ENCODE measurements at regions not wholly inside any gene's neighbourhood (a gene's known extent, or its start where the extent isn't known, plus 50 kb on each side); places are given as distances from the start of the nearest gene placed in this dataset.

GRCh38 chr16:8108991-8109509 is 481.3 kb downstream of the TMEM114 start:
- CTCF ChIA-PET, result no interaction called here
- no peaks in the 10 kb centered on the region for H3K4me1 ChIP-seq (ENCODE audit: control insufficient read depth, insufficient read depth, low read length)
- H3K4me3 ChIP-seq (ENCODE audit: low read depth, low read length), result no peak overlapping the region
- H3K9me3 ChIP-seq (ENCODE audit: control insufficient read depth, insufficient read depth, low read depth, low read length), result no peaks in the 10 kb centered on the region
- POLR2A ChIA-PET, result no interaction called here
- H3K36me3 ChIP-seq (ENCODE audit: control insufficient read depth in 2 of 2, insufficient read depth in 1 of 2, low read length in 2 of 2), result no peaks in the 10 kb centered on the region
- no peak for TF ChIP-seq GLI4 (tag by site-specific recombination; IDR thresholded peaks at IDR 0.05)
- no peak for TF ChIP-seq ZNF404 (tag by site-specific recombination; IDR thresholded peaks at IDR 0.05)
- TF ChIP-seq, protein P1, sequence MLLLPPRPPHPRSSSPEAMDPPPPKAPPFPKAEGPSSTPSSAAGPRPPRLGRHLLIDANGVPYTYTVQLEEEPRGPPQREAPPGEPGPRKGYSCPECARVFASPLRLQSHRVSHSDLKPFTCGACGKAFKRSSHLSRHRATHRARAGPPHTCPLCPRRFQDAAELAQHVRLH (tag by site-specific recombination; IDR thresholded peaks at IDR 0.05), result no peak
- TF ChIP-seq ZNF394 (tag by site-specific recombination; IDR thresholded peaks at IDR 0.05; ENCODE audit: borderline replicate concordance), result no peak
- no peak for TF ChIP-seq ZNF530 (tag by site-specific recombination; IDR thresholded peaks at IDR 0.05; ENCODE audit: low read depth)
- TF ChIP-seq ZBTB1 (tag by site-specific recombination; IDR thresholded peaks at IDR 0.05), result no peak
- no peak for TF ChIP-seq KLF10 (tag by site-specific recombination; IDR thresholded peaks at IDR 0.05)
- H3K27ac ChIP-seq (ENCODE audit: extremely low read depth, low read depth, low read length), result no peak overlapping the region

- H3K9me3 ChIP-seq (ENCODE audit: control insufficient read depth, insufficient read depth, low read depth, low read length), result no peaks in the 10 kb centered on the region
- no peak overlapping the region for H3K4me3 ChIP-seq (ENCODE audit: low read depth, low read length)
- H3K36me3 ChIP-seq (ENCODE audit: control insufficient read depth in 2 of 2, insufficient read depth in 1 of 2, low read length in 2 of 2), result no peaks in the 10 kb centered on the region
- POLR2A ChIA-PET, result no interaction called here
- CTCF ChIA-PET, result no interaction called here
- no peaks in the 10 kb centered on the region for H3K4me1 ChIP-seq (ENCODE audit: control insufficient read depth, insufficient read depth, low read length)
- H3K27ac ChIP-seq (ENCODE audit: extremely low read depth, low read depth, low read length), result no peak overlapping the region
- TF ChIP-seq ZNF266 (tag by site-specific recombination; IDR thresholded peaks at IDR 0.05; ENCODE audit: low read depth) (no peak), ZNF423 (tag by site-specific recombination; IDR thresholded peaks at IDR 0.05) (no peak), ZFP37 (tag by site-specific recombination; IDR thresholded peaks at IDR 0.05) (no peak), PATZ1 (tag by site-specific recombination; IDR thresholded peaks at IDR 0.05) (no peak), ZNF623 (tag by site-specific recombination; IDR thresholded peaks at IDR 0.05) (no peak), SP3 (tag by site-specific recombination; IDR thresholded peaks at IDR 0.05) (no peak), REST (tag by site-specific recombination; IDR thresholded peaks at IDR 0.05) (no peak), ZNF768 (tag by site-specific recombination; IDR thresholded peaks at IDR 0.05) (no peak), ZBTB11 (tag by site-specific recombination; conservative IDR thresholded peaks at IDR 0.05; ENCODE audit: low read depth) (no peak), ZNF132 (tag by site-specific recombination; IDR thresholded peaks at IDR 0.05; ENCODE audit: borderline replicate concordance) (no peak), SCRT2 (tag by site-specific recombination; IDR thresholded peaks at IDR 0.05) (no peak), ZNF140 (tag by site-specific recombination; IDR thresholded peaks at IDR 0.05) (no peak), ZBTB17 (tag by site-specific recombination; IDR thresholded peaks at IDR 0.05) (no peak)
- TF ChIP-seq, protein P2, sequence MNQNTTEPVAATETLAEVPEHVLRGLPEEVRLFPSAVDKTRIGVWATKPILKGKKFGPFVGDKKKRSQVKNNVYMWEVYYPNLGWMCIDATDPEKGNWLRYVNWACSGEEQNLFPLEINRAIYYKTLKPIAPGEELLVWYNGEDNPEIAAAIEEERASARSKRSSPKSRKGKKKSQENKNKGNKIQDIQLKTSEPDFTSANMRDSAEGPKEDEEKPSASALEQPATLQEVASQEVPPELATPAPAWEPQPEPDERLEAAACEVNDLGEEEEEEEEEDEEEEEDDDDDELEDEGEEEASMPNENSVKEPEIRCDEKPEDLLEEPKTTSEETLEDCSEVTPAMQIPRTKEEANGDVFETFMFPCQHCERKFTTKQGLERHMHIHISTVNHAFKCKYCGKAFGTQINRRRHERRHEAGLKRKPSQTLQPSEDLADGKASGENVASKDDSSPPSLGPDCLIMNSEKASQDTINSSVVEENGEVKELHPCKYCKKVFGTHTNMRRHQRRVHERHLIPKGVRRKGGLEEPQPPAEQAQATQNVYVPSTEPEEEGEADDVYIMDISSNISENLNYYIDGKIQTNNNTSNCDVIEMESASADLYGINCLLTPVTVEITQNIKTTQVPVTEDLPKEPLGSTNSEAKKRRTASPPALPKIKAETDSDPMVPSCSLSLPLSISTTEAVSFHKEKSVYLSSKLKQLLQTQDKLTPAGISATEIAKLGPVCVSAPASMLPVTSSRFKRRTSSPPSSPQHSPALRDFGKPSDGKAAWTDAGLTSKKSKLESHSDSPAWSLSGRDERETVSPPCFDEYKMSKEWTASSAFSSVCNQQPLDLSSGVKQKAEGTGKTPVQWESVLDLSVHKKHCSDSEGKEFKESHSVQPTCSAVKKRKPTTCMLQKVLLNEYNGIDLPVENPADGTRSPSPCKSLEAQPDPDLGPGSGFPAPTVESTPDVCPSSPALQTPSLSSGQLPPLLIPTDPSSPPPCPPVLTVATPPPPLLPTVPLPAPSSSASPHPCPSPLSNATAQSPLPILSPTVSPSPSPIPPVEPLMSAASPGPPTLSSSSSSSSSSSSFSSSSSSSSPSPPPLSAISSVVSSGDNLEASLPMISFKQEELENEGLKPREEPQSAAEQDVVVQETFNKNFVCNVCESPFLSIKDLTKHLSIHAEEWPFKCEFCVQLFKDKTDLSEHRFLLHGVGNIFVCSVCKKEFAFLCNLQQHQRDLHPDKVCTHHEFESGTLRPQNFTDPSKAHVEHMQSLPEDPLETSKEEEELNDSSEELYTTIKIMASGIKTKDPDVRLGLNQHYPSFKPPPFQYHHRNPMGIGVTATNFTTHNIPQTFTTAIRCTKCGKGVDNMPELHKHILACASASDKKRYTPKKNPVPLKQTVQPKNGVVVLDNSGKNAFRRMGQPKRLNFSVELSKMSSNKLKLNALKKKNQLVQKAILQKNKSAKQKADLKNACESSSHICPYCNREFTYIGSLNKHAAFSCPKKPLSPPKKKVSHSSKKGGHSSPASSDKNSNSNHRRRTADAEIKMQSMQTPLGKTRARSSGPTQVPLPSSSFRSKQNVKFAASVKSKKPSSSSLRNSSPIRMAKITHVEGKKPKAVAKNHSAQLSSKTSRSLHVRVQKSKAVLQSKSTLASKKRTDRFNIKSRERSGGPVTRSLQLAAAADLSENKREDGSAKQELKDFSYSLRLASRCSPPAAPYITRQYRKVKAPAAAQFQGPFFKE (tag by site-specific recombination; IDR thresholded peaks at IDR 0.05; ENCODE audit: borderline replicate concordance), result no peak
Measured at GRCh38 chr16:8107296-8107695, 483.0 kb downstream of the TMEM114 start.
